HG03064 (cell line): ENCODE measurements at regions not wholly inside any gene's neighbourhood (a gene's known extent, or its start where the extent isn't known, plus 50 kb on each side); places are given as distances from the start of the nearest gene placed in this dataset.
"Not testable (repeated sequence)": the region's sequence is repeated elsewhere in the genome, so short reads cannot be mapped to it uniquely, and the experiment has no call there.

Source experiments
- ATAC-seq: cut with Tn5 transposase; IDR thresholded peaks from one replicate; pipeline ENCODE4 v1.9.1; 2021; ENCODE audit warnings: low read depth; ENCODE audit not compliant: unreplicated experiment

- no peak for ATAC-seq
Measured at GRCh38 chr3:109982201-109982600, 644.9 kb upstream of the DPPA4 start.

GRCh38 chr3:109984976-109985375 lies 647.6 kb upstream of the DPPA4 start:
- ATAC-seq = no peak

GRCh38 chr3:109985943-109986555 lies 648.7 kb upstream of the DPPA4 start:
- ATAC-seq = no peak

GRCh38 chr3:109994853-109995252 lies 657.5 kb upstream of the DPPA4 start:
- no peak for ATAC-seq

- no peak for ATAC-seq
Measured at GRCh38 chr3:109995377-109995776, 658.0 kb upstream of the DPPA4 start.

GRCh38 chr3:110001905-110002304 lies 664.6 kb upstream of the DPPA4 start:
- ATAC-seq = not testable (repeated sequence)

DNA sequence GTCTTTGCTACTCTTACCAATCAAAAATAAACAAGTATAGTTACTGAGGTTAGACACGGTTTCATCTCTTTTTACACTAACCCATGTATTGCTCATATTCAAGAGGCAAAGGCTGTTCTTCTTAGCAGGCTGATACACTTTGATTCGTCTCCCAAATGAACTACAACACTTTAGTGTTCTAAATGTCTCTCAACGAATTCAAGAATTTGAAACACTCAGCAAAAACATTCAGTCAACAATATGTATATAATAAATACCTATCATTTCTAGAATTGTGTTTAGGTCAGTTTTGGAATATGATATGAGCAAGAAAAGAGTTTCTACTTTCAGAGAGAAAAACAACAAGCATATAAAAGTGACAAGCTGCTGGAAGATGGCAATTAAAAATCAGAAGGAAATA lies 669.6 kb upstream of the DPPA4 start:
- ATAC-seq = no peak

- no peak for ATAC-seq
Measured at GRCh38 chr3:110015231-110015963, 678.1 kb upstream of the DPPA4 start.

DNA sequence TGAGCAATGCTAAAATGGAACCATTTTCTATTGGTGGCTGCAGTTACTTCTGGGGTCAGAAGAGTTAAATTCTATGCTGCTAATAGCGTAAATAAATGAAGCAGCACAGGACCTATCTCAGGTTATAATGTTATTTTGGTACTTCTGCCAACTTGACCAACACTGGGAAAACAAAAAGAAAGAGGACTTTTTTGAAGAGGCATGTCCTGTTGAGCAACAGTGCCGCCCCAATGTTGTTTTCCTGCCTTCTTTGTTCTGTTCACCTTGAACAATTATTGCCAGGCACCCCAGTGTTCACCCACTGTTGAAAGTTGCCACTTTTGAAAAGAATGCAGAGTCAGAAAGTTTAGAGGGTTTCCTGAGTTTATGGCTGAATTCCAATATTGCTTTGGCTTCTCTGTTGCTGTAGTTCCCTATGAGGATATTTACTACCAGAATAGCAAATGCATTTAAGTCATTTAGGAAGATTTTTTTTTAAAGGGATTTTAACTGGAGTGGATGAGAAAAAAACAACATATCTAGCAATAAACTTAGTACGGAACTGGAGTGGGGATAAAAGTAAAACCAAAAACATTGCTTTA lies 679.0 kb upstream of the DPPA4 start:
- no peak for ATAC-seq

DNA sequence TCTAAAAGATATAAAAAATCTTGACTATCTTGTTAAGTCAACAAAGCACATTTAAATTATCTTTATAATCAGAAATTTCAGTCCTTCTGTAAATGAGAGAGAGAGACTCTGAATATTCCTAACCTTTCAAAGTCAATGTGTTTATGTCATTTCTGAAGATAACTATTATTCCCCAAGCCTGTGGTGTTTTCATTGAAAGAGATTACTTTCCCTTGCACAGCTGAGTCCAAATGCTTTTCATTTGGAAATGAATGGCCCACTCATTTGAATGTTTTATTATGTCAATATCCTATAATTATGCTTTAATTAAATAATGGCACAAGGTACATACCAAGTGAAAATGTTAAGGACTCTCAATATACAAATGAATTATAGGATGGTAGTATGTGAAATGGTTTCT lies 680.0 kb upstream of the DPPA4 start:
- no peak for ATAC-seq

GRCh38 chr3:110021659-110022058 lies 684.3 kb upstream of the DPPA4 start:
- ATAC-seq = no peak

- ATAC-seq = not testable (repeated sequence)
Measured at GRCh38 chr3:110023022-110023421, 685.7 kb upstream of the DPPA4 start.

DNA sequence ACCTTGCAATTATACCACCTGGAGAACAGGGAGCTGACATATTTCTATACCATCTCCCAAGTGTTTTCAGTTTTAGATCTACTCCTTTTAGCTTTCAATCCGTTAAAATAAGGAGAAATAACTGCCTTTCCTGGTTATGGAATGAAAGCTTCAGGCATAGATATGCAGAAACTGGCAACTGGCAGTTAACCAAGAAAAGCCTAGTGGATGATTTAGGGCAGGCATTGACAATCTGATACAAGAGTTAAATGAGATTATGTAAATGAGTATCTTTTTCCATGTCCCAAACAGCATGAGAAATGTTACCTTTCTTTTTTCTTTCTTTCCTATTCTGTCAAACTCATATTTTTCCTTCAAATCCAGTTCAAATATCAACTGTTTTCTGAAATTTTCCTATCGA lies 689.1 kb upstream of the DPPA4 start:
- no peak for ATAC-seq

- no peak for ATAC-seq
Measured at GRCh38 chr3:110027446-110028080, 690.2 kb upstream of the DPPA4 start.

DNA sequence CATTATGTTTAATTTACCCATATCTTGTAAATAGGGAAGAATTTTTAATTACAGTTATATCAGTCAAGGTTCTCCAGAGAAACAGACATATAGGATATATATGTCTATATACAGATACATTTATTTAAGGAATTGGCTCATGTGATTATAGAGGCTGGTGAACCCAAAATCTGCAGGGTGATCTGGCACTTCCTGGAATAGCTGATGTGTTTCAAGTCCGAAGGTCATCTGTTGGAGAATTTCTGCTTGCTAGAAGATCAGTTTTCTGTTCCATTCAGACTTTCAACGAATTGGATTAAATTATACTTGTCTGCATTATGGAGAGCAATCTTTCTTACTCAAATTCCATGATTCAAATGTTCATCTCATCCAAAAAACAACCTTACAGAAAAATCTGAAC lies 694.6 kb upstream of the DPPA4 start:
- ATAC-seq = no peak

DNA sequence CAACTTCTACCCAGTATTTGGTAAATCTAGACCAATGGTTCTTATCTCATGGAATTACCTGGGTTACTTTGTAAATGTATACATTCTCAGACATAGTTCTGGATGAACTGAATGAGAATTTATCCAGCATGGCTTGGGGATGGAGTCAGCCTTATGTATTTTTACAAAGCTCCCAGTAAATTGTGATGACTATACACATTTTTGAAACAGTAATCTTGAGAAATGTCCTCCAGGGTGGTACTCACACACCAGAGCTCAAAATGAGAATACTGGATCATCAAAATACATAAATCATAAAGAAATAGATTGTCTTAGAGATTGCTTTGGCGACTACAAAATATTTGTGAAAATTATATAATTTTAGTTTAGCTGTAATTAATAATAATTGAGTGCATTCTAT lies 722.1 kb upstream of the DPPA4 start:
- no peak for ATAC-seq

GRCh38 chr3:110062716-110063115 lies 725.4 kb upstream of the DPPA4 start:
- no peak for ATAC-seq

GRCh38 chr3:110063178-110063577 lies 725.8 kb upstream of the DPPA4 start:
- ATAC-seq = no peak

DNA sequence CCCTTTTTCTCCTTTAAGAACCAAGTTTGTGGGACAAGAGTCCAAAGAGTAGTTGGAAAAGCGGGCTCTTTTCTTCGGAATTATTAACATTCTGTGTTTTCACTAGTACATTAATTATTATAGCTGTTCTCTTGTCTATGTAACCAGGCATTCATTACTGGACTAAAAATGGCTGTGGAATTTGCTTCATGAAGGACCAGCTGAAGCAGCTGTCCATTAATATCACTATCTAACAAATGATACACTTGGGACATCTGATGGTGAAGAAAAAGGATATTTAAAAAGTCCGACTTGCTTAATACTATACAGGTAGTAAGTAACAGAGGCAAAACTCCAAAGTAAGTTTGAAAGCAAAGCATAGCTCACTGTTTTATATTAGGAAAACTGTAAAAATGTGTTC lies 728.9 kb upstream of the DPPA4 start:
- no peak for ATAC-seq

- ATAC-seq = no peak
Measured at GRCh38 chr3:110067527-110067926, 730.2 kb upstream of the DPPA4 start.

DNA sequence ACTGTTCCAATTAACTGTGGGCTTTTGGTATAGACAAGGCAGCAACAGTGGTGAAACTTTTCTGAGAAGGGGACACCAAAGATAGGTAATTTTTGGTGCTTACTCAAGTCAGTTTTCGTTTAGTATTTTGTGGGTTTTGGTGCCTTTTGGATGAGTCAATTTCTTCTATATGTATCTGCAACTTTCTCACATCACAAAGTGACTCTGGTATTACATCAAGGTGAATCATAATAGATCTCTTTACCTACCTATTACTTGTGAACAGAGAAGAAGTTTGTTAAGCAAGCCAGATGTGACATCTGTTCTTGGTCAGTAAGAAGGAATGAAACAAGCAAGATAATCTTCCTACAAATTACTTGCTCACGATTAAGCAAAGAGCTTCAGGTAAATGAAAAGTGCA lies 732.4 kb upstream of the DPPA4 start:
- no peak for ATAC-seq
